Fibroblast of villous mesenchyme (primary cell): ENCODE measurements at regions not wholly inside any gene's neighbourhood (a gene's known extent, or its start where the extent isn't known, plus 50 kb on each side); places are given as distances from the start of the nearest gene placed in this dataset.

ENCODE experiments used
- DNase-seq: peaks from one replicate; pipeline ENCODE4 v3.0.0-alpha.2; 2010; ENCODE audit warnings: low read depth
- H3K4me3 ChIP-seq: 2 replicates; pipeline ENCODE4 v1.5.1; 2011; ENCODE audit warnings: low read depth, mild to moderate bottlenecking, low read length
- CTCF ChIP-seq: IDR thresholded peaks from 2 replicates; pipeline ENCODE4 v1.5.1; 2012; ENCODE audit warnings: low read depth, mild to moderate bottlenecking, low read length; ENCODE audit not compliant: insufficient read depth

- no peak for TF ChIP-seq CTCF
- peak; percentile 39 for DNase-seq
- H3K4me3 ChIP-seq, result no peak overlapping the region
Observed at GRCh38 chr16:86662195-86662594, 83.8 kb downstream of the FOXL1 start.

GRCh38 chr16:86662740-86663139, 84.4 kb downstream of the FOXL1 start:
- no peak for TF ChIP-seq CTCF
- H3K4me3 ChIP-seq, result no peak overlapping the region
- DNase-seq, result no peak

GRCh38 chr16:86663685-86664521, 85.6 kb downstream of the FOXL1 start:
- no peak overlapping the region for H3K4me3 ChIP-seq
- TF ChIP-seq CTCF, result no peak
- DNase-seq, result peak; percentile 80

- DNase-seq, result peak; percentile 90
- TF ChIP-seq CTCF, result no peak
- H3K4me3 ChIP-seq, result no peak overlapping the region
Observed at GRCh38 chr16:86664522-86665318, 86.4 kb downstream of the FOXL1 start.

DNA sequence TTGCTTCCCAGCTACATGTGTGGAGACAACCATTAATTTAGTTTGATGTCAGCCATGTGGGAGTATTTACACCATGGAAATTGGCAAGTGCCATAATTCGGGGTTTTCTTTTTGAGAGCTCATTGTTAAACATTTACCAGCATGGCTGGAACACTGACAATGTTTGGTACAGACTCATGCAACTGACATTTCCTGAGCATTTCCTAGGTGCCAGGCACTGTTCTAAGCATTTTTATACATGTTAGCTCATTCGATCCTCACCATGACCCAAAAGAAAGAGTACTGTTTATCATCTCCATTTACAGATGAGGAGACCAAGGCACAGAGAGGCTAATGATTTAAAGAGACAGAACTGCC, 86.9 kb downstream of the FOXL1 start:
- peak; percentile 13 for DNase-seq

GRCh38 chr16:86665929-86666328, 87.6 kb downstream of the FOXL1 start:
- H3K4me3 ChIP-seq, result no peak overlapping the region
- no peak for DNase-seq
- TF ChIP-seq CTCF, result no peak

More for the DNA sequence above, 86.9 kb downstream of the FOXL1 start:
- no peak overlapping the region for H3K4me3 ChIP-seq
- no peak for TF ChIP-seq CTCF
